Lung (tissue), 11 donors: ENCODE measurements at regions not wholly inside any gene's neighbourhood (a gene's known extent, or its start where the extent isn't known, plus 50 kb on each side); places are given as distances from the start of the nearest gene placed in this dataset.

Experiments used
- ATAC-seq: fragments of 200-7000 bp; cut with Tn5 transposase; one replicate; pipeline ENCODE4 v1.9.1; 2020; ENCODE audit warnings: moderate number of reproducible peaks; ENCODE audit not compliant: insufficient read depth, low FRiP score
- DNase-seq, 3 donors: peaks; one replicate each; pipeline ENCODE4 v3.0.0-alpha.2; 2013 to 2017
- H3K27ac ChIP-seq, 2 donors: one replicate each; pipeline ENCODE4 v1.5.1; 2013; ENCODE audit warnings: mild to moderate bottlenecking in 2 of 2, moderate library complexity in 2 of 2, control low read depth in 1 of 2, inconsistent platforms in 1 of 2, low read depth in 1 of 2, low read length in 1 of 2
- H3K27me3 ChIP-seq, 3 donors: one replicate each; pipeline ENCODE4 v1.5.1; 2013; ENCODE audit warnings: low read length in 2 of 3; ENCODE audit not compliant: control insufficient read depth in 3 of 3, insufficient read depth in 3 of 3
- H3K36me3 ChIP-seq, 4 donors: one replicate each; pipeline ENCODE4 v1.5.1; 2013; ENCODE audit warnings: low read length in 4 of 4, mild to moderate bottlenecking in 1 of 4, moderate library complexity in 1 of 4; ENCODE audit not compliant: control insufficient read depth in 4 of 4, insufficient read depth in 4 of 4
- H3K4me1 ChIP-seq, 5 donors: one replicate each; pipeline ENCODE4 v1.5.1; 2013; ENCODE audit warnings: low read length in 5 of 5, mild to moderate bottlenecking in 2 of 5, moderate library complexity in 1 of 5; ENCODE audit not compliant: control insufficient read depth in 5 of 5, insufficient read depth in 5 of 5
- H3K4me3 ChIP-seq: one replicate; pipeline ENCODE4 v1.5.1; 2013; ENCODE audit warnings: mild to moderate bottlenecking, control low read depth, moderate library complexity
- H3K9ac ChIP-seq, 2 donors: one replicate each; pipeline ENCODE4 v1.5.1; 2013; ENCODE audit warnings: low read length in 2 of 2, control low read depth in 1 of 2; ENCODE audit not compliant: insufficient read depth in 1 of 2
- H3K9me3 ChIP-seq, 4 donors: one replicate each; pipeline ENCODE4 v1.5.1; 2013; ENCODE audit warnings: low read length in 3 of 4, mild to moderate bottlenecking in 1 of 4, moderate library complexity in 1 of 4; ENCODE audit not compliant: control insufficient read depth in 4 of 4, insufficient read depth in 3 of 4
- WGBS, 2 donors: extraction: QIAGEN DNeasy Blood & Tissue Kit; methylation state at CpG; one replicate each; pipeline ENCODE4 v1.1.7; 2013; 5-methylcytosine and 5-hydroxymethylcytosine counted together
- TF ChIP-seq, protein P1 (sequence below): IDR thresholded peaks from 2 replicates; pipeline ENCODE4 v1.5.1; 2012; ENCODE audit warnings: mild to moderate bottlenecking; ENCODE audit errors: control extremely low read depth, extremely low read depth
- donor health status: control.
- donor health status: control.
- donor health status: Bipolar disorder and iron deficiency.
- donor health status: healthy.
- donor health status: DM: yes; HTN: yes; CAD: no.

DNA sequence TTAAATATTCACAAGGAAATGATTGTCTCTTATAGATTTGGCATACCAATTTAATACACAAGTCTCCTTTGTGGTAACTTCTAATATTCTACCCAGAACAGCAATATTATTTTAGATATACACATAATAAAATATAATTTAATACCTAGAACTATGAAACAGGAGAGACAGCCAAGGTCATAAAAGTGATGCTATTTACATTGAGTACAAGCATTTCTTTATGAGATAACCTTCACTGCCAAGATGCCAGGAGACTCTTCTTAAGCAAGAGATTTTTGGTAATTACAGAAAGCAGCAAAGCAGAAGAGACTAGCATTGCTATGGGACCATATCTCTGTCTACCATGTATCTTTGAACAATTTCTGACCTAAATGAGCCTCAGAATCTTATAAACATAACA is 764.6 kb upstream of the GHITM start:
- ATAC-seq: no peak
- peaks cover 0 to 7% (median 0%) of the 10 kb centered on the region in 4 donors for H3K9me3 ChIP-seq

DNA sequence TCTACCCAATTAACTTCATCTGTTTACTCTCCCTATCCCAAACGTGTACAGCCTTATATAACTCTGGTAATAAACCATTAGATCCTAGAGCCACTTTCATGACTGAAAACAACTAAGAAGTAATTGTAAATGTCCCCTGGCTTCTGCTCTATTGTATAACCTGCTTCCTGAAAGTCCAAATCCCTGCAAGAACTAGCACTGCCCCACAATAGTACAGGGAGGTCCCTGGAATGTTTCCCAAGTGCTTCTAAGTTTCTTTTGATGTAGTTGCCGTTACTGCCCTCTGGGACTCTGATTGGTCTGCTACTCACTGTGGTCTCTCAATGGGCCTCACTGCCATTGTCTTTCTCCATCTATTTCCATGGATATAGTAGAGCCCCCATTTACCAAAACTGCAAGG is 764.0 kb upstream of the GHITM start:
- Histone ChIP-seq H3K36me3 (no peaks in the 10 kb centered on the region), H3K9ac (no peak overlapping the region), H3K4me1 (no peaks in the 10 kb centered on the region), H3K27ac (no peak overlapping the region), H3K4me3 (no peak overlapping the region), H3K27me3 (no peaks in the 10 kb centered on the region), H3K9me3 (peaks cover 0 to 7% (median 0%) of the 10 kb centered on the region in 4 donors)
- WGBS, 2 donors: 46 to 70% methylated on average over 2 of the region's 2 CpGs
- ATAC-seq (no peak), DNase-seq (no peak)
- TF ChIP-seq, protein P1, sequence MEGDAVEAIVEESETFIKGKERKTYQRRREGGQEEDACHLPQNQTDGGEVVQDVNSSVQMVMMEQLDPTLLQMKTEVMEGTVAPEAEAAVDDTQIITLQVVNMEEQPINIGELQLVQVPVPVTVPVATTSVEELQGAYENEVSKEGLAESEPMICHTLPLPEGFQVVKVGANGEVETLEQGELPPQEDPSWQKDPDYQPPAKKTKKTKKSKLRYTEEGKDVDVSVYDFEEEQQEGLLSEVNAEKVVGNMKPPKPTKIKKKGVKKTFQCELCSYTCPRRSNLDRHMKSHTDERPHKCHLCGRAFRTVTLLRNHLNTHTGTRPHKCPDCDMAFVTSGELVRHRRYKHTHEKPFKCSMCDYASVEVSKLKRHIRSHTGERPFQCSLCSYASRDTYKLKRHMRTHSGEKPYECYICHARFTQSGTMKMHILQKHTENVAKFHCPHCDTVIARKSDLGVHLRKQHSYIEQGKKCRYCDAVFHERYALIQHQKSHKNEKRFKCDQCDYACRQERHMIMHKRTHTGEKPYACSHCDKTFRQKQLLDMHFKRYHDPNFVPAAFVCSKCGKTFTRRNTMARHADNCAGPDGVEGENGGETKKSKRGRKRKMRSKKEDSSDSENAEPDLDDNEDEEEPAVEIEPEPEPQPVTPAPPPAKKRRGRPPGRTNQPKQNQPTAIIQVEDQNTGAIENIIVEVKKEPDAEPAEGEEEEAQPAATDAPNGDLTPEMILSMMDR: no peak

More for the DNA sequence above, 764.6 kb upstream of the GHITM start:
- H3K4me3 ChIP-seq: no peak overlapping the region
- DNase-seq: no peak
- no peak overlapping the region for H3K27ac ChIP-seq
- H3K36me3 ChIP-seq: no peaks in the 10 kb centered on the region
- TF ChIP-seq, protein P1: no peak
- no peaks in the 10 kb centered on the region for H3K4me1 ChIP-seq
- no peaks in the 10 kb centered on the region for H3K27me3 ChIP-seq
- H3K9ac ChIP-seq: no peak overlapping the region

DNA sequence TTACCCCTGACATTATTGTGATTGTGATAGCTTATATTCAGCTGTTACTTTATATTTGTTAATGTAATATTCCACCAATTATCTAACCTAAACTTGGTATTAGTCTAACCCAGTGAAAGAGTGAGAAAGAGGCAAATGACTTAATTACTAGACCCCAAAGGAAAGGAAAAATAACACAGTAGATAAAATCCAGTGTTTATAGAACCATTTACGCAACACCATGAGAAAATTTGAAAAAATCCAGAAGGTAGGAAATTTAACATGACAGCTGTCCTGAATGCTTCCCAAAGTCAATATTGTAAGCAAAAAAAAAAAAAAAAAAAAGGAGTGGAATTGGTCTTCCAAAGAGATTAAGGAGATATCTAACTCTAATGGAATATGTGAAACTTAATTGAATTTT is 741.5 kb upstream of the GHITM start:
- no peaks in the 10 kb centered on the region for H3K27me3 ChIP-seq
- H3K4me1 ChIP-seq: no peaks in the 10 kb centered on the region
- H3K27ac ChIP-seq: no peak overlapping the region
- H3K36me3 ChIP-seq: no peaks in the 10 kb centered on the region
- DNase-seq (no peak), ATAC-seq (no peak)
- H3K9ac ChIP-seq: no peak overlapping the region
- H3K4me3 ChIP-seq: no peak overlapping the region
- TF ChIP-seq, protein P1: no peak
- H3K9me3 ChIP-seq: peaks cover 0 to 8% (median 0%) of the 10 kb centered on the region in 4 donors
- WGBS, 2 donors: 91 to 92% methylated on average over 1 of the region's 1 CpG

DNA sequence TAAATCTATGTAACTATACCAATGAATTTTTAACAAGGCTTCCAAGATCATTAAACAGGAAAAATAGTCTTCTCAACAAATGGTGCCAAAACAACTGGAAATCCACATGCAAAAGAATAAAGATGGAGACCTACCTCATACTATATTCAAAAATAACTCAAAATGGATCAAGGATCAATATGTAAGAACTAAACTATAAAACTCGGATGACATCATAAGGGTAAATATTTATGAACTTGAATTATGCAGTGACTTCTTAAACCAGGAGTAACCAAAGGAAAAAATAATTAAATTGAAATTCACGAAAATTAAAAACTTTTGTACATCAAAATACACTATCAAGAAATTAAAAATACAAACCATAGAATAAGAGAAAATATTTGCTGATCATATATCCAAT is 728.7 kb upstream of the GHITM start:
- 88% methylated on average over 2 of the region's 2 CpGs for WGBS, 2 donors
- DNase-seq (no peak), ATAC-seq (no peak)
- TF ChIP-seq, protein P1: no peak
- Histone ChIP-seq H3K27me3 (no peaks in the 10 kb centered on the region), H3K4me3 (no peak overlapping the region), H3K27ac (no peak overlapping the region), H3K36me3 (no peaks in the 10 kb centered on the region), H3K9ac (no peak overlapping the region), H3K9me3 (no peaks in the 10 kb centered on the region), H3K4me1 (no peaks in the 10 kb centered on the region)
